DND-41 (cell line): ENCODE measurements at regions not wholly inside any gene's neighbourhood (a gene's known extent, or its start where the extent isn't known, plus 50 kb on each side); places are given as distances from the start of the nearest gene placed in this dataset.

ENCODE experiments used
- EZH2 ChIP-seq: IDR thresholded peaks from 3 replicates; pipeline ENCODE4 v1.6.1; 2012; ENCODE audit warnings: borderline replicate concordance, low read depth, mild to moderate bottlenecking, moderate library complexity, low read length, inconsistent platforms; ENCODE audit not compliant: severe bottlenecking
- TF ChIP-seq, protein P1 (sequence below): IDR thresholded peaks from 2 replicates; pipeline ENCODE4 v1.5.1; 2012; ENCODE audit warnings: borderline replicate concordance, low read length, moderate library complexity, mild to moderate bottlenecking; ENCODE audit not compliant: poor library complexity, severe bottlenecking; ENCODE audit errors: extremely low read depth

DNA sequence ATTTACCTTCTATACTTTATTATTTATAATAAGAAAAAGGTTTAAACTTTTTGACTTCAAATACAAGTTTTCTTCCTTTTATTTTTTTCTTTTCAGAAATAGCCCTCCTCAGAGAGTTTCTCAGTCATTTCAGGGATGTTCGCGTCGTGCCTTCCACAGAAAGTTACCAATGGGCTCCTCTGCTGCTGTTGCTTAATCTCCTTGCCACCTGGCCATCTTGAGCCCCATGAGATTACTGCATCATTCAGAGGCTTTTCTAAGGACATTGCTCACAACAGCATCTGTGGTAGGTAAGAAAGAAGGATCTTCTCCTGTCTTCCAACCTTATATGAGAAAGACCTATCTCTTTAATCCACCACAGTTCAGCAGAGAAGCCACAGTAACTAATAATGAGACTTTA is 1361.9 kb upstream of the ADGRL3 start:
- TF ChIP-seq, protein P1, sequence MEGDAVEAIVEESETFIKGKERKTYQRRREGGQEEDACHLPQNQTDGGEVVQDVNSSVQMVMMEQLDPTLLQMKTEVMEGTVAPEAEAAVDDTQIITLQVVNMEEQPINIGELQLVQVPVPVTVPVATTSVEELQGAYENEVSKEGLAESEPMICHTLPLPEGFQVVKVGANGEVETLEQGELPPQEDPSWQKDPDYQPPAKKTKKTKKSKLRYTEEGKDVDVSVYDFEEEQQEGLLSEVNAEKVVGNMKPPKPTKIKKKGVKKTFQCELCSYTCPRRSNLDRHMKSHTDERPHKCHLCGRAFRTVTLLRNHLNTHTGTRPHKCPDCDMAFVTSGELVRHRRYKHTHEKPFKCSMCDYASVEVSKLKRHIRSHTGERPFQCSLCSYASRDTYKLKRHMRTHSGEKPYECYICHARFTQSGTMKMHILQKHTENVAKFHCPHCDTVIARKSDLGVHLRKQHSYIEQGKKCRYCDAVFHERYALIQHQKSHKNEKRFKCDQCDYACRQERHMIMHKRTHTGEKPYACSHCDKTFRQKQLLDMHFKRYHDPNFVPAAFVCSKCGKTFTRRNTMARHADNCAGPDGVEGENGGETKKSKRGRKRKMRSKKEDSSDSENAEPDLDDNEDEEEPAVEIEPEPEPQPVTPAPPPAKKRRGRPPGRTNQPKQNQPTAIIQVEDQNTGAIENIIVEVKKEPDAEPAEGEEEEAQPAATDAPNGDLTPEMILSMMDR = no peak
- TF ChIP-seq EZH2 = no peak
